ENCODE measurements at regions not wholly inside any gene's neighbourhood (a gene's known extent, or its start where the extent isn't known, plus 50 kb on each side); places are given as distances from the start of the nearest gene placed in this dataset.
"Not testable (repeated sequence)": the region's sequence is repeated elsewhere in the genome, so short reads cannot be mapped to it uniquely, and the experiment has no call there.

DNA sequence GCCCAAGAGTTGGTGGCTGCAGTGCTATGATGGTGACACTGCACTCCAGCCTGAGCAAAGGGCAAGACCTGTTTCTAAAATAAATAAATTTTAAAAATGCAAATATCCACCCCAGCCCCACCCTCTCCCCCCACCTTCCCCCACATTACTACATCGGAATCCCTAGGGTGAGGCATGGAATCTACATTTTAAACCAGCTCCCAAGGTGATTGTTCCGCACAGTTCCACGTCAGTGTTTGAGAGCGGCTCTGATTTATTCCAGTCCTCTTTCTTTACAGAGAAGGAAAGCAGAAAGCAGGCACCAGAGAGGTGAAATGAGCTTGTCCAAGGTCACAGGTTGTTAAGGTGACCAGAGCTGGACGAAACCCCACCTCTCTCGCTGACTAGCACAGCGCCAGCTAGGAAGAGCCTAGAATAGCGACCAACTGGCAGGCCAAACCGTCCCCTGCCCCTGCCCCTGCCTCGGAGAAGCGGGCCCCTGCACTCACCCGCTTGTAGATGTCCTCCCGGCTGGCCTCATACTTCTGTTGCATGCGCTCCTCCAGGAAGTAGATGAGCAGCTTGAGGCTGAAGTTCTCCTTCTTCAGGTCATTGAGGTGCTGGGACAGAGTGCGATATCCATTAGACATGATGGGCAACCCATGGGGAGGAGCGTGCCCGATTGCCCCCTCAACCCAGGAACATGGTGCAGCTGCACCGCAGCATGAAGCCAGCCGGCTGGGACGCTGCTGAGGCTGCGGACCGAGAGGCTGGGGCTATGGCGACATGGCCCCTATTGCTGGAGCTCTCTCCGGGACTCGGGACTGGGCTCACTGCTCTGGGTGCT is 103.7 kb upstream of the NBPF26 start:
- not testable (repeated sequence) for DNase-seq

DNA sequence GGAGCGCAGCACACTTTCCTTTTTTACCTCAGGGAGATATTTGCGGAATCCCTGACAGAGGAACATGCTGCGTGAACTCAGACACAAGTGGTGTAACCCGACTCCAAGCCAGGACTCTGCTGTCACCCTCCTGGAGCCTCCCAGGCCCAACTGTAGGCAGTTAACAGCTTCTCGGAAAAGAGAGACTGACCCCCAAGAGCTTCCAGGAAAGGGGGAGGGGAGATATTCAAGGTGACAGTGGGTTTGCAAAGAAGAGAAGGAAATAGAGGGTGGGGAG is 103.1 kb upstream of the NBPF26 start:
- not testable (repeated sequence) for DNase-seq

DNA sequence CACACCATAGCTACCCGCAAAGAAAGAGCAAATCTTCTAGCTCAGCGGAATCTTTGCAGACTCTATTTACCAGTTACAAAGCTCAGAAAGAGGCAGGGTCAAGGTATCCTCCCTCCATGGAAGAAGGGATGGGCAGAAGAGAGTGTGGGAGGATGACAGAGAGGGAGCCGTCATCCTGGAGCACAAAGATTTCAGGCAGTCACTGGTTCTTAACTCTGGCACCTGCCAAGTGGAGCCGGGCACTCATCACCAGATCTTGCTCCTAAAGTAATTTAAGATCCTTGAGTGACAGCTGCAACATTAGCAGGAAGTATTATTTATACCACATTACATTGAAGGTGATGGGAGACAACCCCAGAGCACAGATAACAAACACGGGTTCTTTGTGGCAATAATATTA is 102.5 kb upstream of the NBPF26 start:
- not testable (repeated sequence) for DNase-seq

DNA sequence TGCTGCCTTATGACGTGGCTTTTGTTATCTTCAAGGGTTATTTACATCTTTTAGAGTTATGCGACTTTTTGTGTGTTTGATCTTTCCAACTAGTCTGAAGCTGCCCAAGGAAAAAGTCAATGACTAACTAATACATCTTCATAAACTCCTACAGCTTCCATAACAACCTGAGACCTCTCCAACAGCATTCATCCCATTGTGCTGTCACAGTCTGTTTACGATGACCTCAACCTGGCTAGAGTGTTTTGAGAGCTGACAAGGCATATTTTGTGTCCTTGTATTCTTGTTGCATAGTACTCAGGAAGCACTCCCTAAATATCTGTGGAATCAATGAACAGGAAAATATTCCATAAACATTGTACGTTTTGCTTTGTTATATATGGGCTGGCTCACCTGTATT is 100.2 kb upstream of the NBPF26 start:
- DNase-seq: not testable (repeated sequence)

DNA sequence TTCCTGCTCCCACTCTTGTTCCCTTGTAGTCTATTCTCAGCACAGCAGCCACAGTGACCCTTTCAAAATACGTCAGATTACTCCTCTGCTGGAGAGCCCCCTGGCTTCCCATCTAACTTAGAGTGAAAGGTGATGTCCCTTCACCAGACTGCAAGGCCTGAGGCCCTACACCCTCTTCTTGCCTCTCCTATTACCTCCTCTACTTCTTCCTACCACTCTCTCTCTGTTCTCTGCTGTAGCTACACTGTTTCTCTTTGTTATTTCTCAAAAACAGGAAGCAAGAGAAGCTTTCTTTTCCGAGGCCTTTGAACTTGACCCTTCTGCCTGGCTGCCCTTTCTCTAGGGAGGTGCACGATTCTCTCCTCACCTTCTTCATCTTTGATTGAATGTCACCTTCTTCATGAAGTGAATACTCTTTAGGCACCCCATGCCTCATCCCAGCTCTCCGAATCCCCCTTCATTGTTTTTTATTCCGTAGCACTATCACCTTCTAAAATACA is 99.1 kb upstream of the NBPF26 start:
- not testable (repeated sequence) for DNase-seq

DNA sequence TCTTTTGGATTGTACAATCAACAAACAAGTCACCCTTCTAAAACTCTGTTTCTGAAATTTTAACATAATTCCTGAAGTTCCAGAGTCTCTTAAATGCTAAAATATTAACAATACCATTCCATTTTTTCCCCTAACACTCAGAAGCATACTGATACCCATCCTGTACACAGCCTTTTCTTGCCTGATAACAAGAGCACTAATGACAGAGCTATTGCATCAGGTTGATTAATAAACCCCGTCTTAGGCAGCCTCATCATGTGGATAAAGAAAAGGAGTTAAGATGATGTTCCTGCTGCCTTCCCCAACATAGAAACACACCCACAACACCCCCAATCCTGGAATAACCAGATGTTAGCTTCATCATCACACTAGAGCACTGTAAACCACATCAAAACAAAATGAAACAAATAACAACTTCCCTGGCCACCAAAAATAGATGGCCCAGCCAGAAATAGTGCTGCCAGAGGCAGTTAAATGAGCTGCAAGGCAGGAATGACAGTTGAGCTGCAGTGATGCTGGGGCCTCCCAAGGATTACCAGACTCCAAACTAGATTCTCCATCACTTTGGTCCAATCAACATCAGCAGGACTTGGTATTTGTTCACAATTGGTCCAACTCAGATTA is 93.8 kb upstream of the NBPF26 start:
- not testable (repeated sequence) for DNase-seq

DNA sequence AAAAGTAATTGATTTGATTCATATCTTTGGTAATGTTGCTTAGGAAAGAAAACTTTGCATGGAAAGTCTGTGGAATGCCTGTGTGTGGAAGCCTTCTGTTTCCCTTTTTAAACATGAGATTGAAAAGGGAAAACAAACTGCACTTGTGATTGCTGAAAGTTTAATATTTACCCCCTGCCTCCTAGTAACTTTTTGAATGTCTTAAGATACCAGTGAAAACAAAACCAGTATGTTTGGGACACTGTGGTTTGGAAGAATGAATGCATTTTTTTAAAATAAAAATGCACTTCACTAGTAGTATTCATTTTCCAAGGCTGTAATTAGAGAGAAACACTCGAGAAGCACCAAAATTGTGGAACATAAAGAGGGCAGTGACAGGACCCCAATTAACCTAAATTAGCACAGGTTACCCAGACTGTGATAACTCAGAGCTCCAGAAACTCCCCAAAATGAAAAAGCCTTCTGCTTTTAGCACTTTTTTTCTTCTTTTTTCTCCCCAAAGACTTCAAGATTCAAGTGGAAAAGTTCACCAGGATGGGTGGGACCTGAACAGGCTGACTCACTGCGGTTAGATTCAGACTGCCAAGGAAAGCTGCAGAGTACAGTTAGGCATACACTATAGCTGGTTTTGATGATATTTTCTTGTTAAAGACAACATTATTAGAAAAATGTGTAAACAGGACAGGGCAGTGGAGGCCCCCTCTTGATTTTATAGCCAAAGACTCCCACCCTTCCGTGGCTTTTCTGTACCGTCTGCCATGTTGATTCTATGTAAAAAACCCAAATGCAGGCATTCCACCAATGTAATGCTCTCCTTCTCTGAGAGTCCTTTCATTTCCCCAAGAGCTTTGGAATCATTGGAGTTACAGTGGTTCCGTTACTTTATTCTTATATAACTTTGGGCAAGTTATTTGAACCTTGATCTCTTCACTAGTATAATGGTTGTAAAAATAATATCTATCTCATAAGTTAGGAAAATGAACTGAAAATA is 88.6 kb upstream of the NBPF26 start:
- DNase-seq: not testable (repeated sequence)

DNA sequence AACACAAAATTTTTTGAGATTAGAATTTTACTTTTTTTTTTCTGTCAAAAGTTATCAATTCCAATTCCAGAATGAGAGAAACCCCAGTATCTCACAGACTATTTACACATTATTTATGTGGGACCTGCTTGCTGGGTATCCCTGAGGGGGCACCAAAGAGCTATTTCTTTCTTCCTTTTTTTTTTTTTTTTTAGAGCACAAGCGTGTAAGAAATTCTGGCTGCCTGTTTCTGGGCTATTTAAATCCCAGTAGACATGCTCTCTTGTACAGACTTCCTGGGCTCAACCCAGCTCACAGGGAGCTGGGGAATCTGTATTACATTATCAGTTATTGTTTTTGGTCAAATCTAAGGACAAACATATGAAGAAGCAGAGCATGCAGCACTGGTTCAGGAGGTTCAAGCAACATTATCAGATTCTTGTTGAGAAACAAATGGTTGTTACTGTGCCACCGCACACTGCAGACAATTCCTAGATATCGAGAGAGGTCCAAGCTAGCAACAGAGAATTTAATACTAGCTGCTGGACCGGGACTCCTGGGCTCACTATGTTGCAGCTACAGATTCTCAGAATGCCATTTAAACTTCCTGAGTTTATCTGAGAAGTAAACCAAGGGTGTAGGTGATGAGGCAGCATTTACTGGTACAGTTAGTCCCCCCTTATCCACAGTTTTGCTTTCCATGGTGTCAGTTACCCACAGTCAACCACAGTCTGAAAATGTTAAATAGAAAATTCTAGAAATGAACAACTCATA is 83.3 kb upstream of the NBPF26 start:
- not testable (repeated sequence) for DNase-seq

DNA sequence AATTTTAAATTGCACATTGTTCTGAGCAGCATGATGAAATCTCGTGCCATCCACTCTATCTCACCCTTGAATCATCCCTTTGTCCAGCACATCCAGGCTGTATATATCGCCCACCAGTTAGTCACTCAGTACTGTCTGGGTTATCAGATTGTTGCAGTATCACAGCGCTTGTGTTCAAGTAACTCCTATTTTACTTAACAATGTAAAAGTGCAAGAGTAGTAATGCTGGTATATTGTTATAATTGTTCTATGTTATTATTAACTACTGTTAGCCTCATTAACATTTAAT is 82.8 kb upstream of the NBPF26 start:
- DNase-seq: not testable (repeated sequence)

DNA sequence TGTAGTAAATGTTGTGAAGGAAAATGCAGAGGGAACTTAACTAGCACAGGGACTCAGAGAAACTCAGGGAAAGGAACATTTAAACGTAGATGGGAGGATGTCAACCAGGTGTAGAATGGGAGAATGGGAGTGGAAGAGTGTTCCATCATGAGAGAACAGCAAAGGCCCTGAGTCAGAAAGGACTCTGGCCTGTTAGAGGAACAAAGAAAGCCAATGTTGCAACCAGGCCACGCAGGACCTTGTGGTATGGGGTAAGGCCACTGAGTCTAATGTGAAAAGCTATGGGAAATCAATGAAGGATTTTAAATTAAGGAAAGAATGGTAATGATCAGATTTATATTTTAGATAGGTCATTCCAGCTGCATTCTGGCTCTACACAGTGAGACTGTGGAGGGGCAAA is 76.6 kb upstream of the NBPF26 start:
- DNase-seq: not testable (repeated sequence)

DNA sequence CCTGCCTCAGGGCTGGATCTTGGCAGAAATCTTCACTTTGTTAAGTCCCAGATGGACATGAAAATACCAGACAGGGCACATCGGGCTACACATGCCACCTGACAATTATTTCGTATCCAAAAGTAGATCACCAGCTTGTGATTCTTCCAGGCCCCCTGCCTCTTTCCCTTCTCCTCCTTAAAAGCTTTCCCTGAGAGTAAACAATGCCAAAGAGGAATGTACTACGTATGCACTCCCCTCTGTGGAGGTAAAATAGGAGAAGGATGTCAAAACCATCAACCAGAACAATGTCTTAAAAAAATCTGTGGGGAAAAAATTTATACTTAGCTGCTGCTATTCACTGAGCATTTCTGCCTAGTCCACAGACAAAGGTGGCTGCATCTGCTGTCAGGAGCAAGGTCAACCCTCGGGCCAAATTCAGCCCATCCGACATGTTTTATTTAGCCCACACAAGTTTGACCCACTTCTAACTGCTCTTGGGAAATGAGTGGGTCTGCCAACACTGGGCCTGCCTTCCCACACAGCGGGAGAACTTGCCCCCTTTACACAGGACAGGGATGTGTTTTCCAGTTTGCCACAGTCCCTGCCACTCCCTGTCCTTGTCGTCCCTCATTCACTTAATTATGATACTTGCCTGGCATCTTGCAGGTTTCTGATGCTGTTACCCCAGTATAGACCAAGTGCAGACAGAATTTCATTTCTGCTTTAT is 74.7 kb upstream of the NBPF26 start:
- not testable (repeated sequence) for DNase-seq

DNA sequence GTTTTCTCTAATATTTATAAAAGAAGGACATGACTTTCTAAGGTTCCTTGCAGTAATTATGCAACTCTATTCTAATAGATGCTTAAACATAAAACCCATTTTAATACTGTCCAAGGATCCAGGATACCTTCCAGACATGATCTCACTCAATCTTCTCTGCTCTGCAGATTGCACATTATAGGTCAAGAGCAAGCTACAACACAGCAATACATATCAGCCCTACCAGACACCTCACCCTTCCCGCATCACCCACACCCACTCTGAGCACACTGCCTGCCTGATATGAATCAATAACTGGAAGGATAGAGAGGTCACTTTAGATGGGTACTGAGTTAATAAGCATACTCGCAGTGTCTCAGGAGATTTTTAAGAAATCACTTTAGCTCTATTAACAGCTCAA is 74.0 kb upstream of the NBPF26 start:
- not testable (repeated sequence) for DNase-seq

DNA sequence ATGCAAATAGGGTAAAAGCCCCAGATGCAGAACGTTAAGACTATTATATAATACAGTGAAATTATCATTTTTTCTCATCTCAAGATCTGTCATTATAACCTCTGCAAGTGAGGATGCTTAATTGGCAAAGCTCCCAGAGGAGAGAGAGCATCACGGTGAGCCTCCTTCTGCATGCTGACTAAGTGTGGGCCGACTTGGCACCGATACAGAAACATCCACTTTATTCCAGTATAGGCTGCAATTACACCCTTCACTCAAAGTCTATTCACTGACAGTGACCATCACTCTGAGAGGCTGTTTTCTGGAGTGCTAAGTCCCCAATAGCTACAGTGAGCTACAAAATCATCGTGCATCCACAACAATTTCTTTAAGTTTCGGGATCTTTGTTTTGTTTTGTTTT is 69.6 kb upstream of the NBPF26 start:
- not testable (repeated sequence) for DNase-seq

DNA sequence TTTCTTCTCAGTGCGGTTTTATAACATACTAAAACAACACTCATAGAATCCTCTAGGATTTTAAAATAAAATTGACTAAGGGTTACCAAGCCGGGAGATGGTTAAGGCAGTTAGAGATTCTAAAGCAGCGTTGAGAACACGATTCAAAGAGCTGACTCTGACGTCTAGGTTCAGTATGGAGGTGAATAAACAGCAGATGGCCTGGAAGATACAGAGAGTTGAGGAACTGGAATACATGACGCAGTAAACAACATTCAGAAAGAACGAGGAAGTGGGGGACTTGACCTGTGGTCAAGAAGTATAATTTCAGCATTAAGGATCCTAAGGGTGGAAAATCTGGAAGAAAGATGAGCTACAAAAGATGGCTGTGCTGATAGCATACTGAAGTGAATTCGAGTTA is 68.4 kb upstream of the NBPF26 start:
- not testable (repeated sequence) for DNase-seq

DNA sequence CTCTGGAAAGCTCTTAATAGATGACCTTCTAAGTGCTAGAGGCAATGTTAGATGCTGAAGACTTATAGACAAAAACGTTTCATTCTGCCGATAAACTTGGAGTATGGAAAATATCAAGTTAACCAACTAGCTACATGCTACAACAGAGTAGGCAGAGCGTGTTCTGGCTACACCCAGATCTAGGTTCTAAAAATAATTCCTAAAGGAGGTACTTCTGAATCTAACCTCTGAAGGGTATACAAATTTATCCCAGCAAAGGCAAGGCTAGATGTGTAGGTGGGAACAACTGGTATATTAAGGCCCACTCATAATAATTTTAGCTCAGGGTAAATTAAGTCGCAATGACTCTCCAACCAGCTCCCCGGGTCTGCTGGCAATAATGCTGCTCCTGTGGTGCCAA is 67.6 kb upstream of the NBPF26 start:
- DNase-seq: not testable (repeated sequence)

DNA sequence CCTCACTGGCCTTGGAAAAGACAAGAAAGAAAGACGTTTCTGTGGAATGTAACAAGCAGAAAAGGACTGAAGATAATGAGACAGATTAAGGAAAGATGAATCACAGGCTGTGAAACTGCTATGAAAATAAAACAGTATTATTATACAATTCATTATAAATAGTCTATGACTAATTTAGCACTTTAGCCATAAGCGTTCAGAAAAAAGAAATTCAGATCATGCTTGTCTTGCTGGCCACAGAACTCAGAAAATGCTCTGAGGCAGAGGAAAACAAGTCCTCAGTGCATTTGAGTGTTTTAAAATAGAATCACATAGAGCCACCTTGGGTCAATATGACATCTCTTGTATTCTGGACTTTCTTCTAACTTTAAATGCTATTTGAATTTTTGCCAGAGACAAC is 65.9 kb upstream of the NBPF26 start:
- not testable (repeated sequence) for DNase-seq

DNA sequence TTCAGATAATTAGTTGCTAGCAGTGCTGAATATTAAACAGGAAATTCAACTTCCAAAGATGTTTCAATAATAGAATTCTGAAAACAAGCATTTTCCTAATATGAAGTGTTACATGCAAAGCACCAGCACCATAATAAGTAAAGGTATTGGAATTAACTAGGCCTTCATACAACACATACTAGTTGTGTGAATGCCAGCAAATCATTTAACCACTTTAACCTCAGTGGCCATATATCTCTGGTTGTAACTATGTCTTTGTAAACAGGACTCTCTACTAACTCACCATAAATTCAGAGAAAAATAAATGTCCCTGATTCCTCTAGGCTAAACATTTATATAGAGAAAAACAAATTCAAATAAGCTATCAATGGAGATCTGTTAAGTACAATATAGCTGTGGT is 65.1 kb upstream of the NBPF26 start:
- not testable (repeated sequence) for DNase-seq

DNA sequence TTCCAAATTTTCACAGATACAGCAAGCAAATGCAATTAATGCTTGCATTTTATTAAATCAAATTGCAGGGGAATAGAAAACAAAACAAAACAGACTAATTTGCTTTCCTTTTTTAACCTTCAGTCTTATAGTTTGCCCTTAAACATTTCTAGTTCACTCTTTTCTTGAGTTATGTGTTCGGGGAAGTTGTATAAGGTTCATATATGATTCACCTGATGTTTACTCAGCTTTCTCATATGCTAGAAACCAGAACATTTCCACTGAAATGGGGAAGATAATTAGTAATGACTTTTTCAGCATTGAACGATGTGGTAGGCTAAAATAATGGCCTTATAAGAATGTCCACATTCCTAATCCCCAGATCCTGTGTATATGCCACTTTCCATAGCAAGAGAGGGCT is 64.6 kb upstream of the NBPF26 start:
- DNase-seq: not testable (repeated sequence)

DNA sequence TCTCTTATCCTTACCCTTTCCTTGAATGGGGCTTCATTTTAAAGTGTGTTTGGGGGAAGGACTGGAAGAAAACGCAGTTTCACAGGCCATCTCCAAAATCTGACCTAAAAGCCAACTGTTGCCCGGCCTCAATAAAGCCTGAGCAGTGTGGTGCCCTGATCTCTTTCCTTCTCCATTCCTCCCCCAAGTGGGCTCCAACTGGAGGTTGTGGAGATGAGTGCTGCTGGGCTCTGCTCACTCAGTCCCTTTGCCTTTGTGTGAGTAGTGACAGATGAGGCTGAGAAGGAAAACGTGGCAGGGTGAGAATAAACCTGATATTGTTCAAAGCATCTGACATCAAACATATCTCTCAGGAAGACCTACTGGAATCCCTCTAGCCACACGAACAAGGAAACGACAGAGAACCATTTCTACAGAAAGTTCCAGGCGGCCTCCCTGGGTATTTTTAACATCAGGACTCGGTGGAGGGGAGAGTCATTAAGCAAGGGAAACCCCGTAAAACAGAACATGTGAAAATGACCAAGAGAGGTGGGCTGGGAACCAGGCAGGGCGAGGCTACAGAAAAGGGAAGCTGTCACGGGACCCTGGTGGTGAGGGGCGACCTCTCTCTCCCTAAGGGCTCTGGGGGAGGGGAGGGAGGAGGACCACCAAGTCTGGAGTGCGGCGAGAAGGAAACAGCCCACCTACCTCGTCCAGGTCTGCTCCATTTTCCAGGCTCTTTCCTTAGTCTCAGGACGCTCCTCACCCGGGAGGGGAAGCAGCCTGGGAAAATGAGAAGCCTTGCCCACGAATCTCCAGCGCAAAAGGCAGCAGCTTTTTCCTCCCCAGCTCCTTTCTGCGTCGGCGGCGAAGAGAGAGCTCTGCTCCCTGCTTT is 59.1 kb upstream of the NBPF26 start:
- DNase-seq: not testable (repeated sequence)

DNA sequence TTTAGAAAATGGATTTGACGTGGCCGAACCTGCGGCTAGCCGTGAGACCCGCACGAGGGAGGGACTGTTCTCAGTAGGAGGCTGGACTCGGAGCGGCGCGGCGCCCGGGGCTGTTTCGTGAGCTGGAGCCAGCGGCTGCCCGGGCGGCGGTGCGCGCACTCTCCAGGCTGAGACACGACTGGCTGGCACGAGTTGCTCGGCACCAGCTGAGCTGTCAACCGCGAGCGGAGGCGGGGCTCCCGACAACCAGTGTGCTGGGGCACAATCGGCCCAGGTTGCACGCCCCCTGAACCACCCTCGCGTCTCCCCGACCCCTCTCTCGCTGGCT is 58.5 kb upstream of the NBPF26 start:
- not testable (repeated sequence) for DNase-seq

DNA sequence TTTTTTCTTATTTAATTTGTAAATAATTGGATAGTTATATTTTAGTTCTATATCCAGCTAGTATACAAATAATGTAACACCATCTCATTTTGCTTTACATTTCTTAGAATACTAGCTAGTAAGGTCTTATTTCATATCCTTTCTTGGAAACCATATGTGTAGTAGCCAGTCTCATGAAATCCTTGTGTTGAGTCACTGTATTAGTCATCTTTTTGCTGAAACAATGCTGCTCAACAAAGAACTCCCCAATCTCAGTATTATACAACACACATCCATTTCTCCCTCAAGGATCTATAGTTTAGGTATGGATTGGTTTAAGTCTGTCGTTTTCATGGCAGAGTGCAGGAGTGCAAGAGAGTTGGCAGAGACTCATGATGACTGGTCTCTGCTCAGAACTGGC is 55.6 kb upstream of the NBPF26 start:
- not testable (repeated sequence) for DNase-seq

All from activated CD4-positive, CD25-positive, alpha-beta regulatory T cell (primary cell).